ENCODE measurements at regions not wholly inside any gene's neighbourhood (a gene's known extent, or its start where the extent isn't known, plus 50 kb on each side); places are given as distances from the start of the nearest gene placed in this dataset.

DNA sequence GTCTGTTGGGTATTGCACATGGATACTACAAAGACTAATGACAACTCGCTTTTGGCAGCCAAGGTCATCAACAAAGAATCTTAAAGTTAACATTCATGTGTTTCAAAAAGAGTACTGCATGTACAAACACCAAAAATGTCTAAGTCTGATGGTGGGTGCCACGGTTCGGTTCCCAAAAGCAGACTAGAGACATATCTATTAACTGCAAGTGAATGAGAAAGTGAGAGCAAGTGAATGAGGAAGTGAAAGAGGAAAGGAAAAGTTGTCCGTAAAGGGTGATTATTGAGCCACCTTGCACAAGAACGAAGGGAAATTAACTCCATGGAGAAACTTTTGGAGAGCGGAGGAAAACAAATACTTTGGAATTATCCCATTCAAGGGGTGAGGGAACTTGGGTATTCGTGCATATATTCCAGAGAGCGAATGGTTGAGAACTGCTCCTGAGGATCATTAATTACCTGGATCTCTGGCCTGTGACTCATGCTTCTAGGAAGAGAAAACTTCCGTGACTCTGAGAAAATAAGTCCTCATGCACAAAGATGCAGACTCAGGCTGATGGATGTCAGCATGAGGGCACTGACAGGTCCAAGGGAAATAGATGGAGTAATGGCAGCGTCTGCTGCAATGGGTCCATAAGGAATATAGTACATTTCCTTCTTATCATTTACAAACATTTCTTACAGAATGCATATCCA, 336.5 kb upstream of the TGFBR2 start:
- TF ChIP-seq, protein P1, sequence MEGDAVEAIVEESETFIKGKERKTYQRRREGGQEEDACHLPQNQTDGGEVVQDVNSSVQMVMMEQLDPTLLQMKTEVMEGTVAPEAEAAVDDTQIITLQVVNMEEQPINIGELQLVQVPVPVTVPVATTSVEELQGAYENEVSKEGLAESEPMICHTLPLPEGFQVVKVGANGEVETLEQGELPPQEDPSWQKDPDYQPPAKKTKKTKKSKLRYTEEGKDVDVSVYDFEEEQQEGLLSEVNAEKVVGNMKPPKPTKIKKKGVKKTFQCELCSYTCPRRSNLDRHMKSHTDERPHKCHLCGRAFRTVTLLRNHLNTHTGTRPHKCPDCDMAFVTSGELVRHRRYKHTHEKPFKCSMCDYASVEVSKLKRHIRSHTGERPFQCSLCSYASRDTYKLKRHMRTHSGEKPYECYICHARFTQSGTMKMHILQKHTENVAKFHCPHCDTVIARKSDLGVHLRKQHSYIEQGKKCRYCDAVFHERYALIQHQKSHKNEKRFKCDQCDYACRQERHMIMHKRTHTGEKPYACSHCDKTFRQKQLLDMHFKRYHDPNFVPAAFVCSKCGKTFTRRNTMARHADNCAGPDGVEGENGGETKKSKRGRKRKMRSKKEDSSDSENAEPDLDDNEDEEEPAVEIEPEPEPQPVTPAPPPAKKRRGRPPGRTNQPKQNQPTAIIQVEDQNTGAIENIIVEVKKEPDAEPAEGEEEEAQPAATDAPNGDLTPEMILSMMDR (conservative IDR thresholded peaks at IDR 0.05) = no peak
- no peak for TF ChIP-seq ZFX (IDR thresholded peaks at IDR 0.05)
- H3K27ac ChIP-seq = no peak overlapping the region

DNA sequence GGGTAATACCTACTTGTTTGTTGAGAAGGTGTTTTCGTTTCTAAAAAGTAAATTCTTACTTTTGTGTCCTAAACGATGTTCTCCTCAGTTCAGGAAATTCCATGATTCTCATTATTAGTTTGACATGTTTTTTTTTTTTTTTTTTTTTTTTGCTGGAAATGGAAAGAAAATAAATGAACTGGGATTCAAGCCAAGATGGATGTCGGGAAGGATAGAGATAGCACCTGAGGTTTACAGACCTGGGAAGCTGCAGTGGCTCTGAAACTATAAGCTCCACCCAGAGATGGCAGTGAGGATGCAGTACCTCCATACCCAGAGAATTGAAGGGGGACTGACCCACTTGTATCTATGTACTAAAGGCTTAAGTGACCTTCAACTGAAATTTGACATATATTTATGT, 334.6 kb upstream of the TGFBR2 start:
- TF ChIP-seq ZFX (IDR thresholded peaks at IDR 0.05) = no peak
- TF ChIP-seq, protein P1 (conservative IDR thresholded peaks at IDR 0.05) = no peak
- H3K27ac ChIP-seq = no peak overlapping the region

DNA sequence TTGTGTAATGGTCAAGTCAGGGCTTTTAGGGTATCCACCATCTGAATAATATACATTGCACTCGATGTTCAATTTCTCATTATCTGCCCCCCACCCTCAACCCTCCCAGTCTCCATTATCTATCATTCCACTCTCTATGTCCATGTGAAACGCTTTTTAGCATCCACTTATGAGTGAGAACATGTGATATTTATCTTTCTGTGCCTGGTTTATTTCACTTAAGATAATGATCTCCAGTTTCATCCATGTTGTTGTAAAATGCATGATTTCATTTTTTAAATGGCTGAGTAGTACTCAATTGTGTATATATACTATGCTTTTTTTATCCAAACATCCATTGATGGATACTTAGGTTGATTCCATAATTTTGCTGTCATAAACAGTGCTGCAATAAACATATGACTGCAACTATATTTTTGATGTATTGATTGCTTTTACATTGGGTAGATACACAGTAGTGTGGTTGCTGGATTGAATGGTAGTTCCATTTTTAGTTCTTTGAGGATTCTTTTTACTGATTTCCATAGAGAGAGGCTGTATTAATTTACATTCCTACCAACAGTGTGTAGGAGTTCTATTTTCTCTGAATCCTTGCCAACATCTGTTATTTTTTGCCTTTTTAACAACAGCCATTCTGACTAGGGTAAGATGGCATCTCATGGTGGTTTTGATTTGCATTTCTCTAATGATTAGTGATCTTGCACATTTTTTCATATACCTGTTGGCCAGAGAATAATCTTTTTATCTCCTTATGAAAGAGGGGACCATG, 332.9 kb upstream of the TGFBR2 start:
- no peak overlapping the region for H3K27ac ChIP-seq
- TF ChIP-seq, protein P1 (conservative IDR thresholded peaks at IDR 0.05) = no peak
- no peak for TF ChIP-seq ZFX (IDR thresholded peaks at IDR 0.05)

DNA sequence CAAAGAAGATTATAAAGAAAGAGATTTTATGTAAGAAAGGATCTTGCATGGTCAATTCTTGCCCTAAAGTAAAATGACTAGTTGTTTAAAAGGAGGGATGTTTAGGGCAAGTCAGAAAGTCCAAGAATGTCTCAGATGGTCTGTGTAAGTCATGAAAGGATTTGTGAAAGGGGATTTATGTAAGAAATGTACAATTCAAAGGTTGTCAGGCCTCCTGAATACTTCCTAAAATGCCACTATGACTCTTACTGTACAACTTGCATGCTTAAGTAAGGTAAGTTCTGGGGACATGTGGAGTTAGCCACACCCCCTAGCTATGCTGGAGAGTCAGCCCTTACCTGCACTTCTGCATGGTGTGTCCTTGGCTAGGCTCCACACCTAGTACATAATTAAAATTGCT, 328.9 kb upstream of the TGFBR2 start:
- TF ChIP-seq, protein P1 (conservative IDR thresholded peaks at IDR 0.05) = no peak
- TF ChIP-seq ZFX (IDR thresholded peaks at IDR 0.05) = no peak
- H3K27ac ChIP-seq = no peak overlapping the region

DNA sequence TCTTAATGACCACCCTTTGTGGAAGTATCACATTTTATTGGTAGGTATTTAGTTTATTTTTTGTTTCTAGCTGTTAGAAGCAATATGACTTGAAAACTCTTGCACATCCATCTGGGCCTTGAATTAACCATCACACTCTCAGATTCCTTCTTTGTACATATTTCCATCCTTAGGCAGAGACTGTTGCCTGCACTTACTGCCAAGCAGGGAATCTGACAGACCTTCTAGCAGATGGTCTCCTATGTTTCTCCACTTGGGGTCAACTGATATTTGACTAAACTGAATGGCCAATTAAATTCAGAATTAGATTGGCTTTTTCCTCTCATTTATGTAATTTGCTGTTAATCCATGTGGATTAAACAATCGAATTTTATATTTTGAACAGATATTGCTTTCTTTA, 324.9 kb upstream of the TGFBR2 start:
- TF ChIP-seq ZFX (IDR thresholded peaks at IDR 0.05) = no peak
- TF ChIP-seq, protein P1 (conservative IDR thresholded peaks at IDR 0.05) = no peak
- no peak overlapping the region for H3K27ac ChIP-seq

DNA sequence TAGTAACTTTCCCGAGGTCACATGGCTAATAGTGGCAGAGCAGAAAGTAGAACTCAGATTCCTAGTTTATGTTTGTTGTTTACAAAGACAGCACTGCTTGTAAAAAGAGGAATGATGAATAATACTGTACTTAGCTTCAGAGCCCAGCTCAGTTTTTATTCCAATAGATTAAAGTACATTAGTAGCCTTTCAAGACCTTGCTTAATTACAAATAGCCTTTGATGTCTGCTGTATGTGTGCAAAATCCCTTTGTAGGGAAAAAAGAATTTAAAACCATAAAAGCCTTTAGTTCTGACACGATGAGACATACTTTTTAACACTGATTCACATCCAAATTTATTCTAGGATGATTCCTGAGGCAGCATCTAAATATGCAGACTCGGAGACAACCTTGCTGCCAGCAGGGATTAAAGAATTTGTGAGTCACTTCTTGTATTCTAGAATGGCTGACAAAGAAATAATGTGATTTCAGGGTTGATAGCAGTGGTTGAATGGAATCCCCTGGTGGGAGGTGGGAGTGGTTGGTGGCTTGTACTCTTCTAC, 324.2 kb upstream of the TGFBR2 start:
- TF ChIP-seq, protein P1 (conservative IDR thresholded peaks at IDR 0.05) = no peak
- no peak overlapping the region for H3K27ac ChIP-seq
